GM10266 (cell line): ENCODE measurements at regions not wholly inside any gene's neighbourhood (a gene's known extent, or its start where the extent isn't known, plus 50 kb on each side); places are given as distances from the start of the nearest gene placed in this dataset.

Experiments used
- DNase-seq: peaks from one replicate; pipeline ENCODE4 v3.0.0; 2012; ENCODE audit errors: extremely low spot score
- TF ChIP-seq, protein P1 (sequence below): IDR thresholded peaks from 2 replicates; pipeline ENCODE4 v1.5.1; 2012; ENCODE audit warnings: mild to moderate bottlenecking, low read depth; ENCODE audit not compliant: control insufficient read depth, insufficient read depth; ENCODE audit errors: missing control alignments

- no peak for DNase-seq
- TF ChIP-seq, protein P1, sequence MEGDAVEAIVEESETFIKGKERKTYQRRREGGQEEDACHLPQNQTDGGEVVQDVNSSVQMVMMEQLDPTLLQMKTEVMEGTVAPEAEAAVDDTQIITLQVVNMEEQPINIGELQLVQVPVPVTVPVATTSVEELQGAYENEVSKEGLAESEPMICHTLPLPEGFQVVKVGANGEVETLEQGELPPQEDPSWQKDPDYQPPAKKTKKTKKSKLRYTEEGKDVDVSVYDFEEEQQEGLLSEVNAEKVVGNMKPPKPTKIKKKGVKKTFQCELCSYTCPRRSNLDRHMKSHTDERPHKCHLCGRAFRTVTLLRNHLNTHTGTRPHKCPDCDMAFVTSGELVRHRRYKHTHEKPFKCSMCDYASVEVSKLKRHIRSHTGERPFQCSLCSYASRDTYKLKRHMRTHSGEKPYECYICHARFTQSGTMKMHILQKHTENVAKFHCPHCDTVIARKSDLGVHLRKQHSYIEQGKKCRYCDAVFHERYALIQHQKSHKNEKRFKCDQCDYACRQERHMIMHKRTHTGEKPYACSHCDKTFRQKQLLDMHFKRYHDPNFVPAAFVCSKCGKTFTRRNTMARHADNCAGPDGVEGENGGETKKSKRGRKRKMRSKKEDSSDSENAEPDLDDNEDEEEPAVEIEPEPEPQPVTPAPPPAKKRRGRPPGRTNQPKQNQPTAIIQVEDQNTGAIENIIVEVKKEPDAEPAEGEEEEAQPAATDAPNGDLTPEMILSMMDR: no peak
These were observed 69.7 kb downstream of the PSMB1 start for GRCh38 chr6:170483413-170483812.

GRCh38 chr6:170480050-170480692 is 72.9 kb downstream of the PSMB1 start:
- TF ChIP-seq, protein P1: no peak
- no peak for DNase-seq

DNA sequence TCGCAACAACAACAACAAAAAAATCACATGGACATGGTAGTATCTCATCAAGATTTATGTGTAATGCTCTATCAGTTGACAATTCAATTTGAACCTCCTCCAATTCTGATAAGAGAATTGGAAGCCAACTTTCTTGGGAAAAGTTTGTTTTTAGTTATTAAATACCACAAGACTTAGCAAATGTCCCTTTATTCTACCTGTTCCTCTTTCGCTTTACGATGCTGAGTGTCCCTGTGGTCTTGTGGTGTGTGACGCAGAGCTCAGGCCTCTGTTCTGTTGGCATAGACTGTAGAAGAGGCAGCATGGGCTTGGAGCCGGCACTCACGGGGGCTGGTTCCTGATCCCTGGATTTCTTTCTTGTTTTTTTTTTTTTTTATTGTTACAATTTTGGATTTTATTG is 76.7 kb downstream of the PSMB1 start:
- TF ChIP-seq, protein P1: no peak
- DNase-seq: no peak

GRCh38 chr6:170475118-170475517 is 78.0 kb downstream of the PSMB1 start:
- TF ChIP-seq, protein P1: no peak
- no peak for DNase-seq

GRCh38 chr6:170473801-170474200 is 79.3 kb downstream of the PSMB1 start:
- TF ChIP-seq, protein P1: no peak
- DNase-seq: no peak

DNA sequence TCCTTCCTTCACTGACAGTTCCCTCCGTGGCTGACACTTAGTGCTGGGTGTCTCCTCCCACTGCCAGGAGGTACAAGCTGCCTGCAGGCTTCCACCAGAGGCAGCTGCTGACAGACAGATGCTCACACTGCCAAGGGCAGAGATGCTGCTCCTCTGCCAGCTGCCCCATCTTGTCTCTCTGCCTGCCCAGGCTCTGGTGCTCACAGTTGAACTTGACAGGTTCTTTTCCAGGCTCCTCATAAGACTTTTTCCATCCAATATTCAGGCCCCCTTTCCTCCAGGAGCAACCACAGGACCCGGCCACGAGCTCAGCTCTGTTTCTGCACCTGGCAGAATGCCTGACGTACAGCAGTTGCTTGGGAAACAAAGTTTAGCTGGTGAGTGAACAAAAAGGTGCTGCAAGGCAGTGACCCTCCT is 79.8 kb downstream of the PSMB1 start:
- TF ChIP-seq, protein P1: no peak
- DNase-seq: no peak

DNA sequence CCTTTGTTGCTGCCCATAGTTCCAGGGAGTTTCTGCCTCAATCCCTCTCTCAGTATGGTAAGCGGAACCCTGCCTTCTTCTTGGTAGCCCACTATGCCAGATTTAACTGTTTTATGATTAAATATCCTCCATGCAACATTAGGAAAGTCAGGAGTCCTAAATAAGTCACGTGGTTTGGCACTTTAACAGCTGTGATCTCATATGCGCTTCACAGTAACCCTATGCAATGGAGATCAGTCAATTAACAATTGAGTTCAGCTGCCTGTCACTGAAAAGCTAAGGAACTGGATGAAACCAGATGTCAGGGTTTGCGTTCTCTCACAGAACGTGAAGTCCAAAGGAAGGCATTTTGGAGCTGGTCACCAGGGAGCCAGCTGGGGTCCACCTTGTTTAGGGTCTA is 81.6 kb downstream of the PSMB1 start:
- no peak for DNase-seq
- TF ChIP-seq, protein P1: no peak
